ENCODE measurements at regions not wholly inside any gene's neighbourhood (a gene's known extent, or its start where the extent isn't known, plus 50 kb on each side); places are given as distances from the start of the nearest gene placed in this dataset.

DNA sequence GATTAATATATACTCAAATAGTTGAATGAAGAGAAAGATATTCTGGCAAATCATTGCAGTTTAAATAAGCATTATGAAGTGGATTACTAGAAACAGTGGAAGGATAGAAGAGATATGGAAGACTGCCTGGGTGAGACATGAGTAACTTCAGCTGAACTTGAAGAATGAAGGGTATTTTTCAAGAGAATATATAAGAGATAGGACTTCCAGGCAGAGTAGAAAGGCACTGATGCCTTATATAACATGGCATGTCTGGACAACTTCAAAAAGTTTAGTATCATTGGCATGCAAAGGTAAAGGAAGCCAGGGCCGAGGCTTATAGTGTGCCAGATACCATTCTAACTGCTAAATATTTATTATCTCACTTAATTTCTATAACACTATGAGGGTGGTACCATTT, 126.5 kb upstream of the SLC7A14 start:
- no peaks in the 10 kb centered on the region for H3K4me1 ChIP-seq (ENCODE audit: insufficient read depth, low read length, poor library complexity, severe bottlenecking)
- H3K4me3 ChIP-seq (ENCODE audit: low read depth, low read length, poor library complexity, severe bottlenecking) = no peak overlapping the region
- ChIA-PET POLR2A (ENCODE audit: low non-redundant PET) (no interaction called here), CTCF (no interaction called here)
- no peak for TF ChIP-seq EZH2 (IDR thresholded peaks at IDR 0.05; ENCODE audit: borderline replicate concordance, low read depth, low read length, poor library complexity, severe bottlenecking)
- TF ChIP-seq, protein P1, sequence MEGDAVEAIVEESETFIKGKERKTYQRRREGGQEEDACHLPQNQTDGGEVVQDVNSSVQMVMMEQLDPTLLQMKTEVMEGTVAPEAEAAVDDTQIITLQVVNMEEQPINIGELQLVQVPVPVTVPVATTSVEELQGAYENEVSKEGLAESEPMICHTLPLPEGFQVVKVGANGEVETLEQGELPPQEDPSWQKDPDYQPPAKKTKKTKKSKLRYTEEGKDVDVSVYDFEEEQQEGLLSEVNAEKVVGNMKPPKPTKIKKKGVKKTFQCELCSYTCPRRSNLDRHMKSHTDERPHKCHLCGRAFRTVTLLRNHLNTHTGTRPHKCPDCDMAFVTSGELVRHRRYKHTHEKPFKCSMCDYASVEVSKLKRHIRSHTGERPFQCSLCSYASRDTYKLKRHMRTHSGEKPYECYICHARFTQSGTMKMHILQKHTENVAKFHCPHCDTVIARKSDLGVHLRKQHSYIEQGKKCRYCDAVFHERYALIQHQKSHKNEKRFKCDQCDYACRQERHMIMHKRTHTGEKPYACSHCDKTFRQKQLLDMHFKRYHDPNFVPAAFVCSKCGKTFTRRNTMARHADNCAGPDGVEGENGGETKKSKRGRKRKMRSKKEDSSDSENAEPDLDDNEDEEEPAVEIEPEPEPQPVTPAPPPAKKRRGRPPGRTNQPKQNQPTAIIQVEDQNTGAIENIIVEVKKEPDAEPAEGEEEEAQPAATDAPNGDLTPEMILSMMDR (conservative IDR thresholded peaks at IDR 0.05; ENCODE audit: low read depth, low read length) = no peak
- no peaks in the 10 kb centered on the region for H3K36me3 ChIP-seq (ENCODE audit: insufficient read depth, low read length, poor library complexity, severe bottlenecking)
- no TSS peak for BruUV-seq (replicated peaks)
- no peaks in the 10 kb centered on the region for H3K27me3 ChIP-seq (replicated peaks; ENCODE audit: insufficient read depth, low read depth, low read length, poor library complexity)
- no peak for DNase-seq (ENCODE audit: low spot score)
- H3K9me3 ChIP-seq (ENCODE audit: low read depth, low read length, poor library complexity, severe bottlenecking) = peaks cover 8% of the 10 kb centered on the region
- no peak overlapping the region for H3K27ac ChIP-seq (ENCODE audit: low read depth, low read length, poor library complexity, severe bottlenecking)
- intact Hi-C loops (cut with micrococcal nuclease; ENCODE audit: unreplicated experiment) = no loop called here

DNA sequence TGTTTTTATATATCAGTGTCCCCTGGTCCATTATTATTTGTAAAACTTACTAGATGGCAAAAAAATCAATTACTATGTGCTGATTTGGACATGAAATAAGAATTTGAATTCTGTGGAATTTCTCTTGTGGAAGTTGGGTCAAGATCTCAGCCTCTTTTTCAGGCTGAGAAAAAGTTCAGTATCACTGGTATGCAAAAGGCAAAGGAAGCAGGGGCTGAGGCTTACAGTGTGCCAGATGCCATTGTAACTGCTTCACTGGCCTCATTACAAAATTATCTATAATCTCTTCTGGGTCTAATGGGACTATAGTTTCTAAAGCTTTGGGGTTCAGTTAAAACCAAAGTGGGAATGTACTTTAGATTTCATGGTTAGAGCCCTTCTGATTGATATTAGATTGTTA, 125.9 kb upstream of the SLC7A14 start:
- Histone ChIP-seq H3K9me3 (ENCODE audit: low read depth, low read length, poor library complexity, severe bottlenecking) (peaks cover 8% of the 10 kb centered on the region), H3K27me3 (replicated peaks; ENCODE audit: insufficient read depth, low read depth, low read length, poor library complexity) (no peaks in the 10 kb centered on the region), H3K36me3 (ENCODE audit: insufficient read depth, low read length, poor library complexity, severe bottlenecking) (no peaks in the 10 kb centered on the region), H3K4me3 (ENCODE audit: low read depth, low read length, poor library complexity, severe bottlenecking) (no peak overlapping the region), H3K27ac (ENCODE audit: low read depth, low read length, poor library complexity, severe bottlenecking) (no peak overlapping the region), H3K4me1 (ENCODE audit: insufficient read depth, low read length, poor library complexity, severe bottlenecking) (no peaks in the 10 kb centered on the region)
- no peak for DNase-seq (ENCODE audit: low spot score)
- ChIA-PET CTCF (no interaction called here), POLR2A (ENCODE audit: low non-redundant PET) (no interaction called here)
- intact Hi-C loops (cut with micrococcal nuclease; ENCODE audit: unreplicated experiment) = no loop called here
- no peak for TF ChIP-seq EZH2 (IDR thresholded peaks at IDR 0.05; ENCODE audit: borderline replicate concordance, low read depth, low read length, poor library complexity, severe bottlenecking)
- TF ChIP-seq, protein P1 (conservative IDR thresholded peaks at IDR 0.05; ENCODE audit: low read depth, low read length) = no peak
- BruUV-seq (replicated peaks) = no TSS peak

DNA sequence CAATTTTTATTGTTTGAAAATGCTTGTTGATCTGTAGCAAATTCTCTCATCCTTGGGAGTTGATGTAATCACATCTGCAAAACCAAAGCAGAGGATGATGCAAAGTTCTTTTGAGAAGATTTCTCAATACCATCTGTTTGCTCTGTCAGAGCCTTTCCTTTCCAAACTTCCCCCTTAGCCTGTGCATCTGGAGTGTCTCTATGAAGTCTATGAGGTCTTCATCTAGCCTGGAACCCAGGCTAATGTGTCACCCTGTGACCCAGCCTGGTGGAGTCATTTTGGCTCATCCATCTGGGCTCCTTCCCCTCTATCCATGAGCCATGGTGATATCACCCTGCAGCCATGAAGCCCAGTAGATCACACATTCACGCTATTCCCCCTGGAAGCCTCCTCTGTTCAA, 123.2 kb upstream of the SLC7A14 start:
- H3K4me1 ChIP-seq (ENCODE audit: insufficient read depth, low read length, poor library complexity, severe bottlenecking) = no peaks in the 10 kb centered on the region
- ChIA-PET CTCF (no interaction called here), POLR2A (ENCODE audit: low non-redundant PET) (no interaction called here)
- H3K9me3 ChIP-seq (ENCODE audit: low read depth, low read length, poor library complexity, severe bottlenecking) = peaks cover 8% of the 10 kb centered on the region
- BruUV-seq (replicated peaks) = no TSS peak
- H3K27ac ChIP-seq (ENCODE audit: low read depth, low read length, poor library complexity, severe bottlenecking) = no peak overlapping the region
- intact Hi-C loops (cut with micrococcal nuclease; ENCODE audit: unreplicated experiment) = no loop called here
- no peaks in the 10 kb centered on the region for H3K27me3 ChIP-seq (replicated peaks; ENCODE audit: insufficient read depth, low read depth, low read length, poor library complexity)
- no peak for TF ChIP-seq EZH2 (IDR thresholded peaks at IDR 0.05; ENCODE audit: borderline replicate concordance, low read depth, low read length, poor library complexity, severe bottlenecking)
- TF ChIP-seq, protein P1 (conservative IDR thresholded peaks at IDR 0.05; ENCODE audit: low read depth, low read length) = no peak
- H3K36me3 ChIP-seq (ENCODE audit: insufficient read depth, low read length, poor library complexity, severe bottlenecking) = no peaks in the 10 kb centered on the region
- no peak for DNase-seq (ENCODE audit: low spot score)
- H3K4me3 ChIP-seq (ENCODE audit: low read depth, low read length, poor library complexity, severe bottlenecking) = no peak overlapping the region

Measured in A673 (cell line).